ENCODE measurements at regions not wholly inside any gene's neighbourhood (a gene's known extent, or its start where the extent isn't known, plus 50 kb on each side); places are given as distances from the start of the nearest gene placed in this dataset.
"Not testable (repeated sequence)": the region's sequence is repeated elsewhere in the genome, so short reads cannot be mapped to it uniquely, and the experiment has no call there.

DNA sequence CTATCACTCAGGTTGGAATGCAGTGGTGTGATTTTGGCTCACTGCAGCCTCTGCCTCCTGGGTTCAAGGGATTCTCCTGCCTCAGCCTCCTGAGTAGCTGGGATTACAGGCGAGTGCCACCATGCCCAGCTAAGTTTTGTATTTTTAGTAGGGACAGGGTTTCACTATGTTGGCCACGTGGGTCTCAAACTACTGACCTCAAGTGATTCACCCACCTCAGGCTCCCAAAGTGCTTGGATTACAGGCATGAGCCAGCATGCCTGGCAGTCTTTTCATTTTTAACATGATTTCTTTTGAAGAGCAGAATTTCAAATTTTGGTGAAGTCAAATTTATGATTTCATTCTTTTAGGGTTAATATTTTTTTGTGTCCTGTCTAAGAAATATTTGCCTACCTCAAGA is 217.4 kb downstream of the BUB3 start:
- TF ChIP-seq POLR2A, POLR2AphosphoS5 (IDR thresholded peaks at IDR 0.05; ENCODE audit: low read depth, low read length): not testable (repeated sequence)
